Fibroblast of pulmonary artery (primary cell): ENCODE measurements at regions not wholly inside any gene's neighbourhood (a gene's known extent, or its start where the extent isn't known, plus 50 kb on each side); places are given as distances from the start of the nearest gene placed in this dataset.
A peak's percentile ranks its signal among the peaks of the same experiment; 100 is the strongest.

Experiments used
- DNase-seq: peaks from one replicate; pipeline ENCODE4 v3.0.0-alpha.2; 2010; ENCODE audit warnings: low read depth
- H3K4me3 ChIP-seq: replicated peaks from 2 replicates; pipeline ENCODE4 v1.5.1; 2011; ENCODE audit warnings: low read depth, mild to moderate bottlenecking, control low read depth, low read length, moderate library complexity
- CTCF ChIP-seq: IDR thresholded peaks from 2 replicates; pipeline ENCODE4 v1.5.1; 2011; ENCODE audit warnings: mild to moderate bottlenecking, control low read depth, low read length, inconsistent platforms; ENCODE audit errors: missing control alignments

GRCh38 chr3:101995371-101996046, 146.2 kb downstream of the NFKBIZ start:
- TF ChIP-seq CTCF = no peak
- DNase-seq = peak; percentile 74
- no peak overlapping the region for H3K4me3 ChIP-seq

GRCh38 chr3:101996832-101997231, 147.5 kb downstream of the NFKBIZ start:
- no peak for DNase-seq
- H3K4me3 ChIP-seq = no peak overlapping the region
- TF ChIP-seq CTCF = no peak

GRCh38 chr3:101998256-101998926, 149.1 kb downstream of the NFKBIZ start:
- no peak for DNase-seq
- TF ChIP-seq CTCF = no peak
- H3K4me3 ChIP-seq = no peak overlapping the region

- no peak for TF ChIP-seq CTCF
- H3K4me3 ChIP-seq = no peak overlapping the region
- no peak for DNase-seq
Observed at GRCh38 chr3:101999177-101999779, 150.0 kb downstream of the NFKBIZ start.

GRCh38 chr3:102000620-102001209, 151.4 kb downstream of the NFKBIZ start:
- no peak for TF ChIP-seq CTCF
- H3K4me3 ChIP-seq = no peak overlapping the region
- DNase-seq = no peak

- no peak for TF ChIP-seq CTCF
- no peak overlapping the region for H3K4me3 ChIP-seq
- DNase-seq = no peak
Observed at GRCh38 chr3:102002056-102002455, 152.7 kb downstream of the NFKBIZ start.
